Mesothelial cell of epicardium (in vitro differentiated cells): ENCODE measurements at regions not wholly inside any gene's neighbourhood (a gene's known extent, or its start where the extent isn't known, plus 50 kb on each side); places are given as distances from the start of the nearest gene placed in this dataset.

ENCODE experiments used
- DNase-seq, 2 experiments: peaks; one replicate each; pipeline ENCODE4 v3.0.0; 2021; ENCODE audit warnings: low spot score in 2 of 2; ENCODE audit not compliant: unreplicated experiment in 2 of 2
- H3K27ac Mint-ChIP-seq: 2 replicates; pipeline ENCODE4 v1.8.0; 2021; ENCODE audit warnings: mixed read lengths
- H3K27me3 Mint-ChIP-seq: 2 replicates; pipeline ENCODE4 v1.8.0; 2021; ENCODE audit warnings: low read depth, mixed read lengths
- H3K36me3 Mint-ChIP-seq: 2 replicates; pipeline ENCODE4 v1.8.0; 2021; ENCODE audit warnings: mixed read lengths
- H3K4me1 Mint-ChIP-seq: 2 replicates; pipeline ENCODE4 v1.8.0; 2021; ENCODE audit warnings: mixed read lengths
- H3K4me3 Mint-ChIP-seq: 2 replicates; pipeline ENCODE4 v1.8.0; 2021; ENCODE audit warnings: mild to moderate bottlenecking, moderate library complexity, mixed read lengths
- H3K9me3 Mint-ChIP-seq: 2 replicates; pipeline ENCODE4 v1.8.0; 2021; ENCODE audit warnings: mixed read lengths
- CTCF ChIP-seq: fragments of 200-600 bp; sonication (generic); IDR thresholded peaks from one replicate; pipeline ENCODE4 v1.5.0; 2021; ENCODE audit warnings: antibody characterized with exemption; ENCODE audit not compliant: unreplicated experiment

GRCh38 chr2:19226871-19227270 is 131.6 kb downstream of the OSR1 start:
- no peak overlapping the region for H3K27ac Mint-ChIP-seq
- TF ChIP-seq CTCF, result no peak
- H3K27me3 Mint-ChIP-seq, result no peaks in the 10 kb centered on the region
- H3K4me1 Mint-ChIP-seq, result peaks cover 23% of the 10 kb centered on the region
- H3K9me3 Mint-ChIP-seq, result no peaks in the 10 kb centered on the region
- DNase-seq, result no peak
- no peaks in the 10 kb centered on the region for H3K36me3 Mint-ChIP-seq
- H3K4me3 Mint-ChIP-seq, result no peak overlapping the region

- H3K4me1 Mint-ChIP-seq, result peaks cover 23% of the 10 kb centered on the region
- no peak overlapping the region for H3K4me3 Mint-ChIP-seq
- H3K9me3 Mint-ChIP-seq, result no peaks in the 10 kb centered on the region
- no peak for DNase-seq
- TF ChIP-seq CTCF, result no peak
- H3K27me3 Mint-ChIP-seq, result no peaks in the 10 kb centered on the region
- no peaks in the 10 kb centered on the region for H3K36me3 Mint-ChIP-seq
- H3K27ac Mint-ChIP-seq, result no peak overlapping the region
Measured at GRCh38 chr2:19226386-19226785, 132.0 kb downstream of the OSR1 start.

- DNase-seq, result no peak
- peaks cover 23% of the 10 kb centered on the region for H3K4me1 Mint-ChIP-seq
Measured at GRCh38 chr2:19225931-19226330, 132.5 kb downstream of the OSR1 start.

GRCh38 chr2:19225126-19225525 is 133.3 kb downstream of the OSR1 start:
- no peaks in the 10 kb centered on the region for H3K36me3 Mint-ChIP-seq
- no peaks in the 10 kb centered on the region for H3K27me3 Mint-ChIP-seq
- H3K4me1 Mint-ChIP-seq, result peaks cover 23% of the 10 kb centered on the region
- no peak overlapping the region for H3K27ac Mint-ChIP-seq
- no peak for DNase-seq
- no peak overlapping the region for H3K4me3 Mint-ChIP-seq
- TF ChIP-seq CTCF, result no peak
- no peaks in the 10 kb centered on the region for H3K9me3 Mint-ChIP-seq

More at GRCh38 chr2:19225931-19226330, 132.5 kb downstream of the OSR1 start:
- TF ChIP-seq CTCF, result no peak
- no peaks in the 10 kb centered on the region for H3K9me3 Mint-ChIP-seq
- H3K27me3 Mint-ChIP-seq, result no peaks in the 10 kb centered on the region
- H3K4me3 Mint-ChIP-seq, result no peak overlapping the region
- H3K27ac Mint-ChIP-seq, result no peak overlapping the region
- H3K36me3 Mint-ChIP-seq, result no peaks in the 10 kb centered on the region

GRCh38 chr2:19224486-19224885 is 133.9 kb downstream of the OSR1 start:
- no peak for TF ChIP-seq CTCF
- Mint-ChIP-seq H3K4me3 (no peak overlapping the region), H3K27ac (no peak overlapping the region), H3K36me3 (no peaks in the 10 kb centered on the region), H3K9me3 (no peaks in the 10 kb centered on the region), H3K27me3 (no peaks in the 10 kb centered on the region), H3K4me1 (peaks cover 23% of the 10 kb centered on the region)
- DNase-seq, result no peak

GRCh38 chr2:19224011-19224410 is 134.4 kb downstream of the OSR1 start:
- DNase-seq, result no peak
- Mint-ChIP-seq H3K36me3 (no peaks in the 10 kb centered on the region), H3K4me1 (peaks cover 23% of the 10 kb centered on the region), H3K9me3 (no peaks in the 10 kb centered on the region), H3K27me3 (no peaks in the 10 kb centered on the region), H3K4me3 (no peak overlapping the region), H3K27ac (no peak overlapping the region)
- no peak for TF ChIP-seq CTCF
